GM21723 (cell line): ENCODE measurements at regions not wholly inside any gene's neighbourhood (a gene's known extent, or its start where the extent isn't known, plus 50 kb on each side); places are given as distances from the start of the nearest gene placed in this dataset.

Source experiments
- ATAC-seq: cut with Tn5 transposase; IDR thresholded peaks from one replicate; pipeline ENCODE4 v1.9.1; 2021; ENCODE audit warnings: mild to moderate bottlenecking, moderate library complexity; ENCODE audit not compliant: unreplicated experiment

- no peak for ATAC-seq
Measured at GRCh38 chr18:71597219-71597618, 946.9 kb downstream of the CBLN2 start.

- no peak for ATAC-seq
Measured at GRCh38 chr18:71583252-71583651, 960.9 kb downstream of the CBLN2 start.

- no peak for ATAC-seq
Measured at GRCh38 chr18:71554686-71555085, 989.5 kb downstream of the CBLN2 start.

GRCh38 chr18:71541643-71542042, 1002.5 kb downstream of the CBLN2 start:
- no peak for ATAC-seq

GRCh38 chr18:71529703-71530303, 1014.3 kb downstream of the CBLN2 start:
- no peak for ATAC-seq

- ATAC-seq, result no peak
Measured at GRCh38 chr18:71523483-71524435, 1020.4 kb downstream of the CBLN2 start.

GRCh38 chr18:71505526-71505925, 1038.6 kb downstream of the CBLN2 start:
- ATAC-seq, result no peak

- ATAC-seq, result no peak
Measured at GRCh38 chr18:71503222-71503621, 1040.9 kb downstream of the CBLN2 start.

- ATAC-seq, result no peak
Measured at GRCh38 chr18:71485611-71486010, 1058.5 kb downstream of the CBLN2 start.

- ATAC-seq, result no peak
Measured at GRCh38 chr18:71471963-71472725, 1072.0 kb downstream of the CBLN2 start.

- no peak for ATAC-seq
Measured at GRCh38 chr18:71456206-71456605, 1087.9 kb downstream of the CBLN2 start.

- ATAC-seq, result no peak
Measured at GRCh38 chr18:71450257-71450656, 1093.9 kb downstream of the CBLN2 start.

- ATAC-seq, result no peak
Measured at GRCh38 chr18:71443706-71444480, 1100.2 kb downstream of the CBLN2 start.

GRCh38 chr18:71442731-71443141, 1101.4 kb downstream of the CBLN2 start:
- no peak for ATAC-seq

GRCh38 chr18:71441156-71441555, 1103.0 kb downstream of the CBLN2 start:
- no peak for ATAC-seq

GRCh38 chr18:71437511-71437910, 1106.6 kb downstream of the CBLN2 start:
- ATAC-seq, result no peak

- no peak for ATAC-seq
Measured at GRCh38 chr18:71433373-71433772, 1110.8 kb downstream of the CBLN2 start.

- ATAC-seq, result no peak
Measured at GRCh38 chr18:71431689-71432088, 1112.5 kb downstream of the CBLN2 start.

- no peak for ATAC-seq
Measured at GRCh38 chr18:71431171-71431570, 1113.0 kb downstream of the CBLN2 start.

GRCh38 chr18:71426441-71426840, 1117.7 kb downstream of the CBLN2 start:
- no peak for ATAC-seq
